ENCODE measurements at regions not wholly inside any gene's neighbourhood (a gene's known extent, or its start where the extent isn't known, plus 50 kb on each side); places are given as distances from the start of the nearest gene placed in this dataset.

DNA sequence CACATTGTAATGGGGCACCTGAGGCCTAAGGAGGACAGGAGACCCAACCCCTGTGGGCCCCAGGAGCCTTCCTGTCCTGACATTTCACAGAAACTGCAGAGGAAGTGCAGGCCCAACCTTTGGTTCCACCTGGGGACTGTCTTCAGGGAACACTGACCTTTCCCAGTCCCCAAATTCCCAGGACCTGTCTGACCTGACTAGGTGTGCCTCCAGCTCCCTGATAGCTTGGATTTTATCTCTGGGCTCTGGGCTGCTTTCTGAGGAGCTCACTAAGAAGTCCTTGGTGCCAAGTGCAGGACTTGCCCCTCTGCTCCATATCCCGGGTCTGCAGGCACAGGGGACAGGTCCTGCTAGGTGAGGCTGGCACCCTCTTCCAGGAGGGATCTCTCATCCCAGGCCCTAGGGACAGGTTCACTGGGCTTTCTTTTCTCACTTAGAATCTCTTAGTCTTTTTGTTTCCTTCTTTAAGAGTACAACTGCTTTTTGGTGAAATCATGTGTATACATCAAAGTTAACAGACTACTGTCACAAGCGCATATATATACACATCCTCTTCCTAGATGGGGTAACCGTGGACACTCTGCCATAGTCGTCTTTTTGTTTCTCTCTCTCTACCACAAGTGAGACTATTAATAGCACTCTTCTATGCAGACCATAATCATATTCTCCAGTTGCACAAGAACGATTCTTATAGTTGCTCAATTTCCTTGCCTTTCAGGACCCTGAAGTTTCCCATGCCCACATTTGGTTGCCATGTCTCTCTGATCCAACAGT lies 72.0 kb upstream of the IGLL5 start:
- no peak for DNase-seq
- no peaks in the 10 kb centered on the region for H3K4me1 ChIP-seq
- H3K9me3 ChIP-seq: no peaks in the 10 kb centered on the region
- TF ChIP-seq, protein P1, sequence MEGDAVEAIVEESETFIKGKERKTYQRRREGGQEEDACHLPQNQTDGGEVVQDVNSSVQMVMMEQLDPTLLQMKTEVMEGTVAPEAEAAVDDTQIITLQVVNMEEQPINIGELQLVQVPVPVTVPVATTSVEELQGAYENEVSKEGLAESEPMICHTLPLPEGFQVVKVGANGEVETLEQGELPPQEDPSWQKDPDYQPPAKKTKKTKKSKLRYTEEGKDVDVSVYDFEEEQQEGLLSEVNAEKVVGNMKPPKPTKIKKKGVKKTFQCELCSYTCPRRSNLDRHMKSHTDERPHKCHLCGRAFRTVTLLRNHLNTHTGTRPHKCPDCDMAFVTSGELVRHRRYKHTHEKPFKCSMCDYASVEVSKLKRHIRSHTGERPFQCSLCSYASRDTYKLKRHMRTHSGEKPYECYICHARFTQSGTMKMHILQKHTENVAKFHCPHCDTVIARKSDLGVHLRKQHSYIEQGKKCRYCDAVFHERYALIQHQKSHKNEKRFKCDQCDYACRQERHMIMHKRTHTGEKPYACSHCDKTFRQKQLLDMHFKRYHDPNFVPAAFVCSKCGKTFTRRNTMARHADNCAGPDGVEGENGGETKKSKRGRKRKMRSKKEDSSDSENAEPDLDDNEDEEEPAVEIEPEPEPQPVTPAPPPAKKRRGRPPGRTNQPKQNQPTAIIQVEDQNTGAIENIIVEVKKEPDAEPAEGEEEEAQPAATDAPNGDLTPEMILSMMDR (IDR thresholded peaks at IDR 0.05): no peak
- no peak for TF ChIP-seq POLR2A (IDR thresholded peaks at IDR 0.05)
- H3K27me3 ChIP-seq: no peaks in the 10 kb centered on the region
- WGBS, 2 donors: 79 to 80% methylated on average over 5 of the region's 5 CpGs
- H3K4me3 ChIP-seq (replicated peaks in 1 of 3): no peak overlapping the region
- intact Hi-C loops (cut with DNase I): no loop called here
- H3K36me3 ChIP-seq: no peaks in the 10 kb centered on the region
- H3K27ac ChIP-seq: no peak overlapping the region

DNA sequence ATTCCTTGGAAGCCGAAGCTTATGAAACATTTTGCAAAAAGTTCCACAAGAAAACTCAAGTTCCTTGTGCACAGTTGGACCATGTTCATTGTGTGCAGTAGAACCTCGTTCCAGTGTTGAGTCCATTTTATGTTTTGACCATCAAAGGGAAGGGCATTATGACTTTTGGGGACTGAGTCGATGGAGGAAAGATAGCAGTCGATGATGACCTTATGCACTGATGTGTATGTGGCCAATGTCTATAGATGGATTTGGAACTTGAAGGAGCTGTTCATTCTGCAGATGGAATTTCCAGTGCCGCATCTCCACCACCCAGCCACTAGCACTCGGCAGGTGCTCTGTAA lies 71.5 kb upstream of the IGLL5 start:
- Histone ChIP-seq H3K27ac (no peak overlapping the region), H3K4me3 (replicated peaks in 1 of 3) (no peak overlapping the region), H3K4me1 (no peaks in the 10 kb centered on the region), H3K27me3 (no peaks in the 10 kb centered on the region), H3K36me3 (no peaks in the 10 kb centered on the region), H3K9me3 (no peaks in the 10 kb centered on the region)
- TF ChIP-seq, protein P1 (IDR thresholded peaks at IDR 0.05): no peak
- TF ChIP-seq POLR2A (IDR thresholded peaks at IDR 0.05): no peak
- intact Hi-C loops (cut with DNase I): no loop called here
- WGBS, 2 donors: 85 to 86% methylated on average over 6 of the region's 6 CpGs
- DNase-seq: no peak

DNA sequence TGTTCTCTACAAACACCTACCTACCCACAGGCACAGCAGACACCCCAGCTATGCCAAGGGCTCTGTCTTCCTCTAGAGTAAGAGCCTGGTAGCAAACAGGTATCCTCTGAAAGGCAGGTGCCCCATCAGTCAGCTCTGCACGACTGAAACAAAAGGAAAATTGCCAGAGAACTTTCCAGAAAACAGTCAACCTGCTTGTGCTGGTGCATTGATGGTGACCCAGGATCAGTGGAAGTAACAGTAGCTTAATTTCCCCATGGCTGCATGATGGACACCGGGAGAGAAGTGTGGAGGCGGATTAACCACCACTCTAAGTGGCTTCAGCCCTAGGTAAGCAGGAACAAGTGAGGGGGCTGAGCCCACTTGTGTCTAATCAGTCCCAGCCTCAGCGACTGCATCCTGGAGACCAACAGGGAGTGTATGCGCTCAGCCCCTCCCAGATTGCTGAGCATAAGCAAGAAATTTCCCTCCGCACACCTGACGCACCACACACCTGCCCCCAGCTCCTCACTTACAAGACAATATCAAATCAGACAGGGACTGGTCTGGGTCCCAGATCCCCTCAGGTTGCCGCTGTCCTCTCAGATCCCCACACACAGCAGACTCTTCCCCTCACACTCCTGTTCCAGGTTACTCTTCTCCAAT lies 70.7 kb upstream of the IGLL5 start:
- no peaks in the 10 kb centered on the region for H3K9me3 ChIP-seq
- H3K27me3 ChIP-seq: no peaks in the 10 kb centered on the region
- WGBS, 2 donors: 70 to 78% methylated on average over 8 of the region's 8 CpGs
- H3K4me1 ChIP-seq: no peaks in the 10 kb centered on the region
- H3K36me3 ChIP-seq: no peaks in the 10 kb centered on the region
- intact Hi-C loops (cut with DNase I): no loop called here
- TF ChIP-seq, protein P1 (IDR thresholded peaks at IDR 0.05): no peak
- TF ChIP-seq POLR2A (IDR thresholded peaks at IDR 0.05): no peak
- H3K27ac ChIP-seq: no peak overlapping the region
- no peak for DNase-seq
- no peak overlapping the region for H3K4me3 ChIP-seq (replicated peaks in 1 of 3)

DNA sequence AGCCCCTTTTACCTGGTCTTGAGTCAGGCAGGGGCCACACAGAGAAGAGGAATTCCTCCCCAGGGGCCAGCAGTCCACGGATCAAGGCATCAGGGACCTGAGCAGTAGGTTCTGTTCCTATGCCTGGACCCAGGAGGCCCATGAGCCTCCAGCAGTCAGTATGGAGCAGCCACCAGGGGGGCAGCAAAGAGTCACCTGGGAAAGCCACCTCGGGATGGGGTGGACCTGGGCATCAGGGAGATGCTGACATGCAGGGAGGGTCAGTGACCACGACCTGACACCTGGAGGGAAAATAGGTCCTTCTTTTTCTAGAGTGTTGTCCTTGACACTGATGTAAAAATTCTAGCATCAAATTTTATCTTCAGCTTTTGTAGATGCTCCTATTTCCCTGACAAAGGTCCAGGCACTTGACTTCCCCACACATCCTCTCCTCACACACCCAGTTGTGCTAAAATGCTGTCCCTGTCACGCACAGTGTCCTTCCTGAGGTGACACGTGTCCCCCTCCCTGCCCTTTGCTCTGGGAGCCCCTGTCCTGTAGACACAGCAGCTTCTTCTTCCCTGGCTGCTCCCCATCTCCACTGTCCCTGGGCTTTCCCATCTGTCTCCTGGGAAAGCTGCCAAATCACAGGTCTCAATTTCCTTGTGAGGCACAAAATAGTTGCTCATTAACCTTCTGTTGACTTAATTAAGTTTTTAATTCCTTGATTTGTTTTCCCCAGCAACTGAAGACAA lies 70.0 kb upstream of the IGLL5 start:
- intact Hi-C loops (cut with DNase I): no loop called here
- Histone ChIP-seq H3K27me3 (no peaks in the 10 kb centered on the region), H3K4me3 (replicated peaks in 1 of 3) (no peak overlapping the region), H3K4me1 (no peaks in the 10 kb centered on the region), H3K9me3 (no peaks in the 10 kb centered on the region), H3K27ac (no peak overlapping the region), H3K36me3 (no peaks in the 10 kb centered on the region)
- 54 to 59% methylated on average over 5 of the region's 5 CpGs for WGBS, 2 donors
- DNase-seq: no peak
- no peak for TF ChIP-seq POLR2A (IDR thresholded peaks at IDR 0.05)
- TF ChIP-seq, protein P1 (IDR thresholded peaks at IDR 0.05): no peak

DNA sequence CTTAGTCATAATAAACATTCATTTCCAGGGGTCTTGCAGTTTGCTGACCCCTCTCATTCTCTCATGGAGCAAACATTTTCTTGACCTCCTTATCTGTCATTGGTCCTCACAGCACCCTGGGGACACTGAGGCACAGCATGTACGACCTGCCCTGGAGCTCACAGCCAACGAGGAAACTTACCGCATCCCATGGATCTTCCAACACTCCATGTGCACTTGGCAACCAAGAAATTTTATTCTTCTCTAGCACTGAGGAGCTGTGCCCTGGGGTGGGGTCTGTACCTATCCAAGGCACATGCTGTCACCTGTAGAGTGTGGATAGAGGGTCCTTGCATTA lies 69.4 kb upstream of the IGLL5 start:
- no peak for TF ChIP-seq POLR2A (IDR thresholded peaks at IDR 0.05)
- TF ChIP-seq, protein P1 (IDR thresholded peaks at IDR 0.05): no peak
- Histone ChIP-seq H3K4me1 (no peaks in the 10 kb centered on the region), H3K27me3 (no peaks in the 10 kb centered on the region), H3K4me3 (replicated peaks in 1 of 3) (no peak overlapping the region), H3K36me3 (no peaks in the 10 kb centered on the region), H3K27ac (no peak overlapping the region), H3K9me3 (no peaks in the 10 kb centered on the region)
- WGBS, 2 donors: 81 to 86% methylated on average over 3 of the region's 3 CpGs
- no peak for DNase-seq
- intact Hi-C loops (cut with DNase I): no loop called here

Data from thyroid gland (tissue), 4 donors.